ENCODE measurements at regions not wholly inside any gene's neighbourhood (a gene's known extent, or its start where the extent isn't known, plus 50 kb on each side); places are given as distances from the start of the nearest gene placed in this dataset.

GRCh38 chr14:98994561-98994960 is 277.4 kb downstream of the BCL11B start:
- H3K4me3 ChIP-seq = no peak overlapping the region
- TF ChIP-seq CTCF (IDR thresholded peaks at IDR 0.05) (no peak), POLR2A (IDR thresholded peaks at IDR 0.05) (no peak), POLR2AphosphoS5 (IDR thresholded peaks at IDR 0.05) (no peak)
- no peak overlapping the region for H3K27ac ChIP-seq
- WGBS = 91% methylated on average over 3 of the region's 3 CpGs
- DNase-seq (ENCODE audit: low spot score) = no peak
- intact Hi-C loops (cut with DNase I) = no loop called here
- no peaks in the 10 kb centered on the region for H3K9me3 ChIP-seq
- H3K27me3 ChIP-seq (replicated peaks; ENCODE audit: insufficient read depth) = no peaks in the 10 kb centered on the region
- no peaks in the 10 kb centered on the region for H3K36me3 ChIP-seq
- H3K4me1 ChIP-seq (replicated peaks) = no peaks in the 10 kb centered on the region

GRCh38 chr14:98997526-98998205 is 274.3 kb downstream of the BCL11B start:
- Histone ChIP-seq H3K36me3 (no peaks in the 10 kb centered on the region), H3K4me3 (no peak overlapping the region), H3K9me3 (no peaks in the 10 kb centered on the region), H3K27ac (no peak overlapping the region), H3K27me3 (replicated peaks; ENCODE audit: insufficient read depth) (no peaks in the 10 kb centered on the region), H3K4me1 (replicated peaks) (no peaks in the 10 kb centered on the region)
- TF ChIP-seq POLR2A (IDR thresholded peaks at IDR 0.05) = no peak
- DNase-seq (ENCODE audit: low spot score) = no peak
- intact Hi-C loops (cut with DNase I) = no loop called here
- WGBS = 84% methylated on average over 6 of the region's 6 CpGs

- WGBS = 79% methylated on average over 9 of the region's 9 CpGs
- H3K36me3 ChIP-seq = no peaks in the 10 kb centered on the region
- H3K27ac ChIP-seq = no peak overlapping the region
- no peak overlapping the region for H3K4me3 ChIP-seq
- no peaks in the 10 kb centered on the region for H3K27me3 ChIP-seq (replicated peaks; ENCODE audit: insufficient read depth)
- no peaks in the 10 kb centered on the region for H3K4me1 ChIP-seq (replicated peaks)
- DNase-seq (ENCODE audit: low spot score) = no peak
- no peak for TF ChIP-seq CTCF (IDR thresholded peaks at IDR 0.05)
- no peak for TF ChIP-seq POLR2AphosphoS5 (IDR thresholded peaks at IDR 0.05)
- no peak for TF ChIP-seq POLR2A (IDR thresholded peaks at IDR 0.05)
- intact Hi-C loops (cut with DNase I) = no loop called here
- no peaks in the 10 kb centered on the region for H3K9me3 ChIP-seq
These were observed 272.7 kb downstream of the BCL11B start for GRCh38 chr14:98999345-98999744.

- Histone ChIP-seq H3K27ac (no peak overlapping the region), H3K4me1 (replicated peaks) (no peaks in the 10 kb centered on the region), H3K4me3 (no peak overlapping the region), H3K9me3 (no peaks in the 10 kb centered on the region), H3K27me3 (replicated peaks; ENCODE audit: insufficient read depth) (no peaks in the 10 kb centered on the region), H3K36me3 (no peaks in the 10 kb centered on the region)
- WGBS = 89% methylated on average over 11 of the region's 11 CpGs
- TF ChIP-seq POLR2AphosphoS5 (IDR thresholded peaks at IDR 0.05) = no peak
- TF ChIP-seq POLR2A (IDR thresholded peaks at IDR 0.05) = no peak
- no peak for TF ChIP-seq CTCF (IDR thresholded peaks at IDR 0.05)
- intact Hi-C loops (cut with DNase I) = no loop called here
- DNase-seq (ENCODE audit: low spot score) = no peak
These were observed 272.1 kb downstream of the BCL11B start for GRCh38 chr14:98999901-99000300.

GRCh38 chr14:99001241-99001640 is 270.8 kb downstream of the BCL11B start:
- no peak for DNase-seq (ENCODE audit: low spot score)
- H3K4me3 ChIP-seq = no peak overlapping the region
- TF ChIP-seq POLR2AphosphoS5 (IDR thresholded peaks at IDR 0.05) (no peak), CTCF (IDR thresholded peaks at IDR 0.05) (no peak), POLR2A (IDR thresholded peaks at IDR 0.05) (no peak)
- H3K9me3 ChIP-seq = no peaks in the 10 kb centered on the region
- 88% methylated on average over 7 of the region's 7 CpGs for WGBS
- H3K27ac ChIP-seq = no peak overlapping the region
- no peaks in the 10 kb centered on the region for H3K27me3 ChIP-seq (replicated peaks; ENCODE audit: insufficient read depth)
- no peaks in the 10 kb centered on the region for H3K4me1 ChIP-seq (replicated peaks)
- H3K36me3 ChIP-seq = no peaks in the 10 kb centered on the region
- intact Hi-C loops (cut with DNase I) = no loop called here

All from prostate gland (tissue), 2 donors.